HK-2 (cell line): ENCODE measurements at regions not wholly inside any gene's neighbourhood (a gene's known extent, or its start where the extent isn't known, plus 50 kb on each side); places are given as distances from the start of the nearest gene placed in this dataset.

Experiments used
- DNase-seq: peaks from one replicate; pipeline ENCODE4 v3.0.0-alpha.2; 2018; ENCODE audit not compliant: unreplicated experiment

DNA sequence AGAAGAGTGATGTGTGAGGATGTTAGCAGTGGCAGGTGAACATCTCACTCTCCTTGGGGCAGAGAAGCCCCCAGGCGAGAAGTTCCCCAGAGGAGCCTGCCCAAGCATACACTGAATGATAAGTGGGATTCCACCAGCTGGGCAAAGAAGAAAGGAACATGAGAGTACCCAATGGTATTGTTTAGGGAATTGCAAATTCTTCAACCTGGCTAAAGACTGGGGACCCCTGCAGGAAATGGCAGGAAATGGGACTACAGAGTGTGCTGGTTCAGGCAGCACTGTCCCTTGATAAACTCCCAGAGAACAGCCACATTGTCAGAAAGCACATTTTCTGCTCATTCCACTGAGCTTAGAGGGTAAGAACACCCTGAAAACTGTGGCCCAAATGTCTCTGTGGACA, 121.3 kb downstream of the RPS29 start:
- no peak for DNase-seq

DNA sequence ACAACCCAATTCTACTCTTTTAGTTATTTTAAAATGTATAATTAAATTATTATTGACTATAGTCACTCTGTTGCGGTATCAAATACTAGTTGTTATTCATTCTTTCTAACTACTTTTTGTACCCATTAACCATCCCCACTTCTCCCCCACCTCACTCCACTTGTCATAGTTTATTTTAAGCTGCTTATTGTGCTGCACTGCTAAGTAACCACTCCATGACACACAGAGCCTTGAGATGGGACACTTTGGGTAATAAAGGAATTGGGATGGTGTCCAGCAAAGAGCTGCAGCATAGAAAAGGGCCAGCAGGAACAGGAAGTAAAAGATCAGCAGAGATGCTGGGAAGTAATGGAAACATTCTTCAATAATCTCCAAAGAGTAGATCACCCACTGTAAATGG, 123.0 kb downstream of the RPS29 start:
- DNase-seq = no peak

- DNase-seq = peak; percentile 24
These were observed 124.4 kb downstream of the RPS29 start for GRCh38 chr14:49461529-49462401.

GRCh38 chr14:49460662-49461061, 125.5 kb downstream of the RPS29 start:
- DNase-seq = no peak

GRCh38 chr14:49456589-49456988, 129.6 kb downstream of the RPS29 start:
- DNase-seq = no peak

- no peak for DNase-seq
These were observed 134.2 kb downstream of the RPS29 start for GRCh38 chr14:49451938-49452337.

DNA sequence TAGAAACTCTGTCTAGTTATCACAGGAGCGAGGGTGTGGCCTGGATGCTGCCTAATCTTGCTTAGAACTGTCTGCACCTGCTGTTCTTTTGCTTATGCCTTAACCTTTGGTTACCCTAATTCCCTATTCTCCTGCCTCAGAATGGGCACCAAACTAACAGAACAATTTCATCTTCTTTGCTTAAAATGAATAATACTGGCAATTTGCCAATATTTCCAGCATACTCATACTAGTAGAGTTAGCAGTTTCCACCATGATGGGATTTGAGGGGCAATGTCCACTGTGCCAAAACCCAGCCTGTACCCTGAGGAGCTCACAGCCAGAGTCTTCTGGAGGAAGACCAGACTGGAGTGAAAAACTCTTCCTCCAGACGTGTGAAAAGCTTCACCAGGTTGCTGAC, 136.4 kb downstream of the RPS29 start:
- no peak for DNase-seq

DNA sequence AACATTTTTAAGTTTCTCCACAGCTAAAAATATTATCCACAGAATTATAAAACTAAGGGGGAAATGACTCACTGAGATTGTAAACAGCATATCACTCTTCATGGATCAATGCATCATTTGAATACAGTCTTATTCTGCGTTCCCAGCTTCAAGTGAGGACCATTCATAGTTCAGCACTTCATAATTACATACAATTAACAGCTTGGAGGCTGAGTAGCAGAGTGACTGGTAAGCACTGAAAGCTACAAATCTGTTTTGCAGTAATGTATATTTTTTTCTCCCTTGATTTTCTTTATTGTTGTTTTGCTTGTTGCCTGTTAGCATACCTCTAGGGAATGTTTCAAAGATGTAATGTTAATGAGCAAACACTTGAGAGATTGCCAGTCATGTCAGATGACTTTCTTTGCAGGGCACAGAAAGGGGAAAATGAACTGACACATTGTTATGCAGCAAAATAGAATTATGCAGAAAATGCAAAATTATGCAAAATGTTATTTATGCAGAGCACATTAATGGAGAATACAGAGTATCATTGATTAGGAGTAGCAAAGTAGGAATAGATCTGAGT, 138.6 kb downstream of the RPS29 start:
- no peak for DNase-seq

GRCh38 chr14:49446801-49447200, 139.4 kb downstream of the RPS29 start:
- no peak for DNase-seq

- no peak for DNase-seq
These were observed 147.9 kb downstream of the RPS29 start for GRCh38 chr14:49438256-49438770.

DNA sequence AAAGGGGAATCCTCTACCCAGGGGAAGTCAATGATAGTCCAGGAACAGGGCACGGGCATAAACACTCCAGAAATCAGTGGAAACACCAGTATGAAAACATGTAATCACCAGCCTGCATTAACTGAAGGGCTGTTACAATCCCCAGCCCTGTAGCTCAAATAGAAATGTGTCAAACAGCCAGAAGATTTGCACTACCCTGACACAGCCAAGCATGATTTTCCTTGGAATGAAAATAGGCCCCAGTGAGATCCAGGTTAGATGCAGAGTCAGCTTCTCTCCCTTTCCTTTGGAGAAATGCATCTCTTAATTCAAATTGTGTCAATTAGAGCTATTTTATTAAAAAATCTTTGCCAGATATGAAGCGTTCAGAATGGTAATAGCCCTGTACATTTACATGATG, 158.1 kb downstream of the RPS29 start:
- DNase-seq = no peak

- DNase-seq = no peak
These were observed 159.1 kb downstream of the RPS29 start for GRCh38 chr14:49427117-49427516.

DNA sequence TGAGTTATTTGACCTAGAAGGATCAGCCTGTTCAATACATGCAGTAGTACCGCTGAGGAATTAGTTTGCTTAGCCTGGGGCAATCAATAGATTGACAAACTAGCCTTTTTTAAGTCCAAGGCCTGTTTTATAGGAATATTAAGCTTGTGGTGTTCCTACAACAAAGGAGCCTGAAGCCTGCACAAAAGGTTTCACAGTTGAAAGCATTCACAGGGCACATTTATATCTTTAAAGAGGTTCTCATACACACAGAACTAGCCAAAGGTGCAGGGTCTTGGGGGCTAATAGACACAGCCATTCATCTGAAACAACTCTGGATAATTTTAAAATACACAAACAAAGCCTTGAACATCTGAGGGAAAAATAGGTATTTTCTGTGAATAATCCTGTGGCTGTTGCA, 160.3 kb downstream of the RPS29 start:
- DNase-seq = no peak

GRCh38 chr14:49424436-49425331, 161.5 kb downstream of the RPS29 start:
- DNase-seq = no peak

GRCh38 chr14:49420201-49420600, 166.0 kb downstream of the RPS29 start:
- no peak for DNase-seq

DNA sequence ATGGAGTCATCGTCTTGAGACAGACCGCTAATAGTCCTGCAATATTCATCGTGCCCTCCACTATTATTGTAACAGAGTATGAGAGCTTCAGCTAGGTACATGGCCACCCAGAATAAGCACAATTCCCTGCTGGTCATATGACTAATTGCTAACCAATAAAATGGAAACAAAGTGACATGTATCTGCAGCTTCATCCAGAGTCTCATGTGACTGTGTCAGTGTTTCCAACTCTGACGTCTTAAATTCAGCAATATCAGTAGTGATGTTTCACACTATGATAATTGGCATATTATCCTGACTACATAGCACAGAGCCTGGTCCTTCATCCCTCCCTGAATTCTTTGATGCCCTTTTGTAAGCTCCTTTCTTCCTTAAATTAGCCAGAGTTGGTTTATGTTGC, 167.4 kb downstream of the RPS29 start:
- DNase-seq = no peak

DNA sequence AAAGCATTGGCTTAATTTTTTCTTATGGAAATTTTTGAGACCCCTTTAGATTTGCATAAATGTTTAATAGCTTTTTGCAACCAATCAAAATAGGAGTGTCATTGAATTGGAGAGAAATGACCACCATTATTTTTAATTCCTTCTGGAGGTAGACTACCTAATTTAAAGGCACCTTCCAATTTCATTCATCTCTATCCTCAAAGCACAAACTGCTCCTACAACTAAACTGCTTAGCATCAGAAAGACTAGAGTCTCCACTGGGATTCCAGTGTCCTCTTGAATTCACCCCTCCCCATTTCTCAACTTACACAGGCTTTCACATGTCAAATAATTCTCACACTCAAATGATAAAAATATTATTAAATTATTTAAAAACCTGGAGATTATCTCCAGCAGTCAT, 168.4 kb downstream of the RPS29 start:
- DNase-seq = no peak

DNA sequence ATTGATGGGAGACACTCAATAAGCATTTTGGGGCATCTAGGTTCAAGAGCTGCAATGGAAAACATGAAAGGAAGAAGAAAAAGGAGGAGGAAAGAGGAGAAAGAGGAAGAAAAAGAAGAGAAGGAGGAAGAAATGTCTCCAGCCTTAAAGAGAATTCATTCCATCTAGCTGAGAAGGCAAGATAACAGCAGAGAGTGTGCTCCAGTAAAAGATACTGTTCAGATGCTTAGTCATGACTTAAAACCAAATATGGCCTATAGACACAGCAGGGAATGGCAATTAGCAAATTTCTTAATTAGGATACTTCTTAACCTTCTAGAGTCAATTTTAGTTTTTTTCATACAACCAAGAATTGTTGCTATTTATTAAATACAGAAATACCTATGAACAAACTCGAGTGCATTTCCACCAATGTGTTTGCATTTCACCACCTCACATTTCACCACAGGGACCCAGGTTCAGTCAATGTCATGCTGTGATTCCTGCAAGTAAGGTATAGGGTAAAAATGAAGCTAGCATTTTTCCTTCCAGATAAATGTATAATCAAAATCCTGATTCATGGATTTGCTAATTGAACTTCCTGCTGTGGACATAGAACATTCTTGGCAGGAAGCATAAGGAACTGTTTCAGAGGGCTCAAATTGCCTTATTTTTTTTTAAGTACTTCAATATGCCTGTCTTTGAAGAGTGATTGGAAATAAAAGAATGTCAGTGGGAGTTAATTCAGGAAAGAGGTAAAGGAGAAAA, 177.8 kb downstream of the RPS29 start:
- no peak for DNase-seq

DNA sequence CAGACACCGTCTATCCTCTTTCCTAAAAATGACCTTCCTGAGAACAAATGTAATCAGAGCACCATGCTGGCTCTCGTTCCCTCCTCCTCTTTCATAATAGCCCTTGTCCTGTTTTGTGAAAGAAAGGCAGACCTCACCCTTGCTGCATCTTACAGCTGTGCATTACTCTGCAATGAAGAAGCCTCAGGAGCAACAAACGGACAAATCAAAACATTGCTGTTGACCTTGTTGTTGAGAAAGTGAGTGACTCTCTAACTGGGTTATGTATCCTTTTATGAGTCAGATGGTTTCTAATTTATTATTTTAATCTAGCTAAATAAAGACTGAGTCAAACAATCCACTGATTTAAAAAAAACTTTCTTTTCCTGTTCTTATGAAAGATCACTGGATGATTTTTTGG, 180.9 kb downstream of the RPS29 start:
- DNase-seq = no peak

GRCh38 chr14:49401373-49401772, 184.8 kb downstream of the RPS29 start:
- no peak for DNase-seq

DNA sequence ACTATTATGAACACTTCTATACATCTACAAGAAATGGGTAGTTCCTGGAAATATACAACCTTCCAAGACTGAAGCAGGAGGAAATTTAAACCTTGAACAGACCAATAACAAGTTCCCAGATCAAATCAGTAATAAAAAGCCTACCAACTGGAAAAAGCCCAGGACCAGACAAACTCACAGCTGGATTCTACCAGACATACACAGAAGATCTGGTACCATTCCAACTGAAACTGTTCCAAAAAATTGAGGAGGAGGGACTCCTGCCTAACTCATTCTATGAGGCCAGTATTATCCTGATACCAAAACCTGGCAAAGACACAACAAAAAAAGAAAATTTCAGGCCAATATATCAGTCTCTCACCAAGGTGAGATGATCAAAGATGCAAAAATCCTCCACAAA, 189.4 kb downstream of the RPS29 start:
- DNase-seq = no peak

DNA sequence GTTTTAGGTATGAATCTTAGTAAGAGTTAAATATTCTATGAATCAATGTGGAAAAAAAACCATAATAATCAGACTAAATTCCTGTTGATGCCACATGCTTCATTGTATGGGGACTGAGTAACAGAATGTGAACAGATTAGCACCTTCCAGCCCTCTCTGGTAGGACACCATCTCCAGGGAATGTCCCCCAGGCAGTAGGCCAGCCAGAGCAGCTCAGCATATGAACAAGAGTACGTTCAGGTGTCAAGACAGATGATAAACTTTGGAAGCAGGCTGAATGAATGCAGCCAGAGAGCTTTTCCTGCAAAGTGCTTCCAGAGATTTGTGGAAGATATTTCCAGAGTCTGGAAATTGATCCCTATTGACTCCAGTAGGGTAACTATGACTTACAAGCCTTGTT, 204.4 kb downstream of the RPS29 start:
- no peak for DNase-seq
